Muscle of leg (tissue), 3 donors: ENCODE measurements at regions not wholly inside any gene's neighbourhood (a gene's known extent, or its start where the extent isn't known, plus 50 kb on each side); places are given as distances from the start of the nearest gene placed in this dataset.
A peak's percentile ranks its signal among the peaks of the same experiment; 100 is the strongest.

ENCODE experiments used
- DNase-seq: peaks from one replicate; pipeline ENCODE4 v3.0.0; 2013
- H3K27ac ChIP-seq: one replicate; pipeline ENCODE4 v1.5.1; 2013; ENCODE audit warnings: mild to moderate bottlenecking, low read length, control low read depth
- H3K27me3 ChIP-seq: one replicate; pipeline ENCODE4 v1.6.1; 2013; ENCODE audit warnings: low read length; ENCODE audit not compliant: control insufficient read depth, insufficient read depth
- H3K36me3 ChIP-seq: one replicate; pipeline ENCODE4 v1.6.1; 2013; ENCODE audit warnings: low read length; ENCODE audit not compliant: control insufficient read depth, insufficient read depth
- H3K4me1 ChIP-seq: one replicate; pipeline ENCODE4 v1.6.1; 2013; ENCODE audit warnings: low read length; ENCODE audit not compliant: control insufficient read depth, insufficient read depth
- H3K4me3 ChIP-seq: one replicate; pipeline ENCODE4 v1.5.1; 2013; ENCODE audit warnings: low read length, control low read depth
- H3K9me3 ChIP-seq: replicated peaks from 2 replicates; pipeline ENCODE4 v1.6.1; 2013; ENCODE audit warnings: low read depth, low read length; ENCODE audit not compliant: control insufficient read depth
- WGBS: methylation state at CpG from one replicate; pipeline ENCODE4 v1.1.5; 2013; ENCODE audit warnings: missing lambda C conversion rate; ENCODE audit not compliant: insufficient coverage; 5-methylcytosine and 5-hydroxymethylcytosine counted together

DNA sequence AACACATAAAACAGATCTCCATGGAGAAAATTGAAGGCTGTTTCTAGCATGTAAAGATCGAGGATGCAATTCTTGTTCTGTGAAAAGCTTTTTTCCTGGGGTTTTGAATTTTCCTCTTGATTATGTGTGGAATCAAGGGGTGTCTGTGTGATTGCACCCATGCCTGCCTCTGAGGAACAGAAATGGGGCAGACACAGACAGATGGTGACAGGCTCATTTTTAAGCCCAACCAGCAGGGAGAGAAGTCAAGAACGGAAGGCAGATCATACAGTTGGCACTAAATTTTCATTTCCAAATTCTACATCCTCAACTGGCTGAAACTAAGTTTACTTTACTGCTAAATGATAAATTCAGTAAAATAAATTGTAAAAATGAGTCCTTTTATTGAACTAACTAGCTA lies 1037.7 kb upstream of the KLHL29 start:
- Histone ChIP-seq H3K9me3 (no peaks in the 10 kb centered on the region), H3K27ac (no peak overlapping the region), H3K4me1 (no peaks in the 10 kb centered on the region), H3K36me3 (no peaks in the 10 kb centered on the region), H3K4me3 (no peak overlapping the region), H3K27me3 (no peaks in the 10 kb centered on the region)
- no CpG with 5 or more reads among the region's 2 CpGs for WGBS
- no peak for DNase-seq

DNA sequence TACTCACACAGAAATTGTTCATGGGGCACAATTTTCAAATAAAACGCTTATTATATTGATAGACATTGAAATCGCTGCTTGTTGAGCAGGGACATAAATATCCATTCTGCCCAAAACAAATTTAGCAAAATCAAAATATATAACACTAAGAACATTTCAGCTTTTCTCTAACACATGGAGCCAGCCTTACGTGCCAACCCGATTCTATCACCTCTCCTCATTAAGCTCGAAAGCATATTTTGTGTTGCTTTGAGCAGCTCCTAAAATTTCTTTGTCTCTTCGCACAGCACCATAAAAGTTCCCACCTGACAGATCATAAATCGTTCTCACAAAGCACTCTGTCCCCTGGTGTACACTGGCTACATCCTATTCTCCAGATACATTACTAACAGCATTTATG lies 1034.4 kb upstream of the KLHL29 start:
- H3K4me1 ChIP-seq: no peaks in the 10 kb centered on the region
- DNase-seq: no peak
- H3K9me3 ChIP-seq: no peaks in the 10 kb centered on the region
- no peak overlapping the region for H3K27ac ChIP-seq
- H3K36me3 ChIP-seq: no peaks in the 10 kb centered on the region
- H3K4me3 ChIP-seq: no peak overlapping the region
- 86% methylated on average over 7 of the region's 7 CpGs for WGBS
- no peaks in the 10 kb centered on the region for H3K27me3 ChIP-seq

GRCh38 chr2:22355816-22356433 lies 1029.1 kb upstream of the KLHL29 start:
- Histone ChIP-seq H3K36me3 (no peaks in the 10 kb centered on the region), H3K4me3 (no peak overlapping the region), H3K27ac (no peak overlapping the region), H3K27me3 (no peaks in the 10 kb centered on the region), H3K9me3 (no peaks in the 10 kb centered on the region), H3K4me1 (no peaks in the 10 kb centered on the region)
- DNase-seq: peak; percentile 52
- WGBS: 62% methylated on average over 3 of the region's 4 CpGs

DNA sequence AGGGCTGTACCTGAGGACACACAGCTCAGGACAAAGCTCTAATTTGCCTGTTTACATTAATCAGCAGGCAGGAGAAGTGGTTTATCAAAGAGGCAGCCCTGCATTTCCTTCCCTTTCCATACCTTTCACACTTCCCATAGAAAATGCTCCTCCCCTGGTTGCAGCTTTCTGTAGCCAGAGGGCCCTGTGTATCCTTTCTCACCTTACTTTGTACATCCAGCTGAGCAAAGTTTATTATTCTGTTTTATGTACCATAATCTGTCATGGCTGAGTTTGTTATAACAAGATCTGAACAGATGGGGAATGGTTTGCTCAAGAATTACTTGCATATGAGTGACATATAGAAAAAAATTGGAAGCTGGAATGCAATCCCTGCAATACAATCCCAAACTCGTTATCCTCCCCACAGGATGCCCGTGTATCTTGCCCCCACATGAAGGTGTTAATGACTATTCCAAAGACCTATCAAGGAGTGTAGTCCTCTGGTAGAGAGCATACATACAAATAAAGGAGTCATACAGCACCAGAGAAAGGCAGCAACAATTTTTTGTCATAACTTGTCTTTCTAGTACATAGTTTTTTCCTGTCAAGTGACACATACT lies 1025.8 kb upstream of the KLHL29 start:
- no peaks in the 10 kb centered on the region for H3K36me3 ChIP-seq

DNA sequence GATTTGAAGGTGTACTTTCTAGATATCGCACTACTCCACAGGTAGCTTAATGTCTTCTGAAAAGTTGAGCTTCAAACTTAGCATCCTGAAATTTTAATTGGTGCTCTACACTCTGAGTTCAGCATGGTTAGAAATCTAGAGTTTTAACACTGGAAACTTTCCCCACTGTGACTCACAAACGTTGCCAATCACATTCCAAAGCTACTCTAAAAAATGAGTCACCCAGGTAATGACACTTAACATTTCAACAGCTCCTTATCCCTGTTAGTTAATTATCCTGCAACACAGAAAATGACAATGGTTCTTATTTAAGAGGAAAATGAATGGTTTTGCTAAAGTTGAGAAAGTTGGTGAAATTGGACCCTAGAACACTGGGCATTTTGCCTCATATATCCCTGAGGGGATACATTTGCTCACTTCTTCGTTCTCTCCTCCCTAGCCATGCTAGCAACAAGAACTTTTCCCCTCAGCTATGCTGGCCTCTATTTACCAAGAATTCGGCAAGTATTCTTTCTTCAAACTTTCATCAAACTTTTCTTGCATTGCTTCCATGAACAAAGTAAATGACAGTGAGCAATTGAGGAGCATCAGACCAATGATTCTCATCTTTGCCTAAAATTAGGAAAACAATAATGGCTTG lies 1024.1 kb upstream of the KLHL29 start:
- H3K36me3 ChIP-seq: no peaks in the 10 kb centered on the region
- H3K4me3 ChIP-seq: no peak overlapping the region
- no peak for DNase-seq
- H3K9me3 ChIP-seq: no peaks in the 10 kb centered on the region
- no peaks in the 10 kb centered on the region for H3K27me3 ChIP-seq
- H3K27ac ChIP-seq: no peak overlapping the region
- H3K4me1 ChIP-seq: no peaks in the 10 kb centered on the region
- WGBS: 33% methylated on average over 1 of the region's 4 CpGs

More for the DNA sequence above, 1025.8 kb upstream of the KLHL29 start:
- no peaks in the 10 kb centered on the region for H3K4me1 ChIP-seq
- DNase-seq: no peak
- no CpG with 5 or more reads among the region's 2 CpGs for WGBS
- H3K27me3 ChIP-seq: no peaks in the 10 kb centered on the region
- no peaks in the 10 kb centered on the region for H3K9me3 ChIP-seq
- no peak overlapping the region for H3K27ac ChIP-seq
- H3K4me3 ChIP-seq: no peak overlapping the region

DNA sequence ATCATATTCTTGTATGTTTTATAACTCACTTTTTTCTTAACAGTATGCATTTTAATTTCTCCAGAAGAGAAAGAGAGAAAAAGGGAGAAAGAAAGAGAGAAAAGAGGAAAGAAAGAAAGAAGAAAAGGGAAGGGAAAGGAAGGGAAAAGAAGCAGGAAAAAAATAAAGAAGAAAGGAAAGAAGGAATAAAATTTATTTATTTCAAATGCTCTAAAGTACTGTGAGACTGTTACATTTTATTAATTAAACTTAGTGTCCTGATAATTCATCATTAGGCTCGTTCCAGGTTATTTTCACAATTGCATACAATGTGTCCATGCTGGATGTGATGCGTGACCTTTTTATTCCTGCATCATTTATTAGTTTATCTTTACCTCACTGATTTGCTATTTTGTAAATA lies 1023.4 kb upstream of the KLHL29 start:
- WGBS: no CpG with 5 or more reads among the region's 2 CpGs

DNA sequence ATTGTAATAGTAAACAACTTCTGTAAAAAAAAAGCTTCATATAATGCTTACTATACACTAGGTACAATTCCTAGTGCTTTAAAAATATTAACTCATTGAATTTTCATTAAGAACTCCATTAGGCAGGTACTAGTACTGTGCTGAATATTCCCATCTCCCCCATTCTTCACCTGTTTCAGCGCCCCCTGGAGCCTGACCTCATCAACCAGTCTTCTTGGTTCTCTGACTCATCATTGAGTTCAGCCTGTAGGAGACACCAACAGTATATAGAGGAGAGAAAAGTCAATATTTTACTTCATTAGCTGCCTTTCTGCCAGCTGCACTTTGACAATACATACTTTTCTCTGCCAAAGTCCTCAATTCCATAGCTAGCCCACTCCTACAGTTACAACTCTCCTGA lies 1009.9 kb upstream of the KLHL29 start:
- Histone ChIP-seq H3K4me1 (no peaks in the 10 kb centered on the region), H3K27ac (no peak overlapping the region), H3K27me3 (no peaks in the 10 kb centered on the region), H3K36me3 (no peaks in the 10 kb centered on the region), H3K4me3 (no peak overlapping the region), H3K9me3 (no peaks in the 10 kb centered on the region)
- no CpG with 5 or more reads among the region's 1 CpG for WGBS
- DNase-seq: no peak

More for the DNA sequence above, 1023.4 kb upstream of the KLHL29 start:
- Histone ChIP-seq H3K9me3 (no peaks in the 10 kb centered on the region), H3K27me3 (no peaks in the 10 kb centered on the region), H3K4me3 (no peak overlapping the region), H3K36me3 (no peaks in the 10 kb centered on the region), H3K27ac (no peak overlapping the region), H3K4me1 (no peaks in the 10 kb centered on the region)
- DNase-seq: no peak

GRCh38 chr2:22377268-22377667 lies 1007.7 kb upstream of the KLHL29 start:
- H3K27me3 ChIP-seq: no peaks in the 10 kb centered on the region
- WGBS: 57% methylated on average over 4 of the region's 6 CpGs
- H3K4me1 ChIP-seq: no peaks in the 10 kb centered on the region
- DNase-seq: peak; percentile 53
- no peaks in the 10 kb centered on the region for H3K36me3 ChIP-seq
- no peak overlapping the region for H3K27ac ChIP-seq
- no peak overlapping the region for H3K4me3 ChIP-seq
- no peaks in the 10 kb centered on the region for H3K9me3 ChIP-seq

DNA sequence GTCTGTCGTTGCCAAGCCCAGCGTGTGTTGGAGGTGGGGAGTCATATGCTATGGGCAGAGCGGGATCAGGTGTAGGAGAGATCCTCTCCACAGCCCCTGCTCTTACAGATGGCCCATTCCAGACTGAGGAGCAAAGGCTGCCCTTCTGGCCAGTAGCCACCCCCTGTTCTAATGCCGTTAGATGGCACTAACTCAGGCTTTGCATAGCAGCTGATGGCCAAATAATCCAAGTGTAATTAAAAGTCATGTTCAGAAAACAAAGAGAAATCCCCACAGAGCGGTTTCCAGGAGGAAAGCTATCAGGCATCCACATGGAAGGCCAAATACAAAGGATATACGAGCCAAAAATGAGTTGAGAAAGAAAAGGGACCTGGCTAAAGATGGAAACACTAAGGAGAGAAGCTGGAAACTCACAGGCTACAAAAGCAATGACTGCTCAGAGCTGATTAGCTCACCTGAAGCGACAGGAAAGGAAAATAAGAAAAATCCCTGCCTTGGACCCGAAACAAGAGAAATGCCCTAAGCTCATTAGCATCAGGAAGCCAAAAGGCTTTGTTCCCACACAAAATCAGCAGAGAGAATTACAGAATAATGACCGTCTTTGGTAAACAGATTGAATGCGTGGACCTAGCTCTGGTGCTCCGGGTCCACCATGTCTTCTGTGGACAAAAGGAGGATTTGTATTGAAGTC lies 1002.4 kb upstream of the KLHL29 start:
- Histone ChIP-seq H3K4me3 (no peak overlapping the region), H3K27me3 (no peaks in the 10 kb centered on the region), H3K4me1 (no peaks in the 10 kb centered on the region), H3K36me3 (no peaks in the 10 kb centered on the region), H3K9me3 (no peaks in the 10 kb centered on the region), H3K27ac (no peak overlapping the region)
- WGBS: 66% methylated on average over 7 of the region's 11 CpGs
- peak; percentile 28 for DNase-seq

DNA sequence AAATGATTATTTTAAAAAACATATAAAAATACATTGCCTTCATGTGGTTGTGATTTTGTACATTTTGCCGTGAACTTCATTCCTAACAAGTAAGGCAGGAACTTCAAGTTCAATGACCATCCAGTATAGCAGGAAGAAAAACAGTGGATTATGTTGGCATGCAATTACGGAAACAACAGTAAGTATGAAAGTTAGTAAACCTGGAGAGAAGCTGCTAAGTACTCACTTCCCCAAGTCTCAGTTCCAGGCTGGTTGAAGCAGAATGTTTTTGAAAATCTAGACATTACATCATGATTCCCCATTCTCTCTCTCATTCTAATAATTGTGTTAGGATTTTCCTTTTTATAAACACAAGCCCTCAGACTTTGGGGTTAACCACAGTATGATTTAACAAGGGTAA lies 987.1 kb upstream of the KLHL29 start:
- DNase-seq: no peak
- no peaks in the 10 kb centered on the region for H3K27me3 ChIP-seq
- no CpG with 5 or more reads among the region's 2 CpGs for WGBS
- no peaks in the 10 kb centered on the region for H3K36me3 ChIP-seq
- H3K4me3 ChIP-seq: no peak overlapping the region
- no peaks in the 10 kb centered on the region for H3K4me1 ChIP-seq
- H3K9me3 ChIP-seq: no peaks in the 10 kb centered on the region
- no peak overlapping the region for H3K27ac ChIP-seq
